Spleen (tissue), 11 donors: ENCODE measurements at regions not wholly inside any gene's neighbourhood (a gene's known extent, or its start where the extent isn't known, plus 50 kb on each side); places are given as distances from the start of the nearest gene placed in this dataset.

Experiments
- DNase-seq: peaks from one replicate; pipeline ENCODE4 v3.0.0-alpha.2; 2020
- H3K27ac ChIP-seq, 8 donors: fragments of 200-600 bp; sonication (generic) in 7 of 8; 1 replicate in 4 of 8; 2 replicates in 4 of 8; pipeline versions ENCODE4 v1.5.0 to v1.8.0; 2016 to 2021; ENCODE audit warnings: inconsistent platforms in 4 of 8, mild to moderate bottlenecking in 4 of 8, moderate library complexity in 1 of 8
- H3K27me3 ChIP-seq, 7 donors: fragments of 200-600 bp; sonication (generic) in 6 of 7; replicated peaks in 1 of 7; 1 replicate in 4 of 7; 2 replicates in 3 of 7; pipeline versions ENCODE4 v1.5.0 to v1.8.0; 2016 to 2021; ENCODE audit warnings: inconsistent platforms in 3 of 7, mild to moderate bottlenecking in 1 of 7
- H3K36me3 ChIP-seq, 6 donors: fragments of 200-600 bp; sonication (generic) in 5 of 6; 1 replicate in 4 of 6; 2 replicates in 2 of 6; pipeline versions ENCODE4 v1.5.0 to v1.8.0; 2016 to 2021; ENCODE audit warnings: inconsistent platforms in 2 of 6
- H3K4me1 ChIP-seq, 6 donors: fragments of 200-600 bp; sonication (generic) in 5 of 6; 1 replicate in 3 of 6; 2 replicates in 3 of 6; pipeline versions ENCODE4 v1.5.0 to v1.8.0; 2016 to 2021; ENCODE audit warnings: inconsistent platforms in 3 of 6
- H3K4me3 ChIP-seq, 8 donors: fragments of 200-600 bp; sonication (generic) in 7 of 8; 1 replicate in 4 of 8; 2 replicates in 4 of 8; pipeline versions ENCODE4 v1.5.0 to v1.8.0; 2016 to 2021; ENCODE audit warnings: inconsistent platforms in 4 of 8, mild to moderate bottlenecking in 4 of 8, moderate library complexity in 2 of 8
- H3K9me3 ChIP-seq, 8 donors: fragments of 200-600 bp; sonication (generic) in 7 of 8; 1 replicate in 4 of 8; 2 replicates in 4 of 8; pipeline versions ENCODE4 v1.5.0 to v1.8.0; 2016 to 2021; ENCODE audit warnings: inconsistent platforms in 4 of 8
- POLR2A ChIP-seq, 3 donors: fragments of 450-650 bp; IDR thresholded peaks; one replicate each; pipeline ENCODE4 v1.5.1; 2017; ENCODE audit warnings: antibody characterized with exemption in 3 of 3, mild to moderate bottlenecking in 1 of 3
- POLR2AphosphoS5 ChIP-seq, 3 donors: sonication (generic); formaldehyde crosslinking; IDR thresholded peaks; one replicate each; pipeline ENCODE4 v1.5.1; 2017; ENCODE audit warnings: antibody characterized with exemption in 3 of 3
- WGBS, 5 donors: extraction: QIAGEN DNeasy Blood & Tissue Kit in 3 of 5; methylation state at CpG; one replicate each; pipeline versions ENCODE4 v1.1.5 to v1.1.7; 2013 to 2018; 5-methylcytosine and 5-hydroxymethylcytosine counted together
- intact Hi-C: fragments of 100-400 bp; cut with DNase I; formaldehyde crosslinking; loops from one replicate; pipeline ENCODE4 v1.15.0; 2023; ENCODE audit warnings: low total_unique reads
- small RNA-seq, 4 donors: library from RNA; depleted of rRNA; stranded (forward); fragments of <200 nt; gene quantifications; one replicate each; pipeline ENCODE3, GENCODE V24; 2016
- TF ChIP-seq, protein P1 (sequence below), 11 experiments: fragments of 200-600 bp in 7 of 11; fragments of 450-650 bp in 4 of 11; sonication (generic) in 4 of 11; IDR thresholded peaks in 8 of 11; conservative IDR thresholded peaks in 3 of 11; 1 replicate in 7 of 11; 2 replicates in 4 of 11; pipeline versions ENCODE4 v1.4.0 to v1.8.0; 2016 to 2021; ENCODE audit warnings: antibody characterized with exemption in 11 of 11, inconsistent platforms in 4 of 11, mild to moderate bottlenecking in 1 of 11
- donor health status: healthy with polysubstance abuse.
- donor health status: DM: no; HTN: no; CAD: no; lungs with moderate emphysema.
- donor health status: DM: no; HTN: no; CAD: no.
- donor health status: Bipolar disorder and iron deficiency.
- donor health status: healthy.
- donor health status: DM: no; HTN: no; CAD: no.
- donor health status: DM: yes; HTN: yes; CAD: no.

DNA sequence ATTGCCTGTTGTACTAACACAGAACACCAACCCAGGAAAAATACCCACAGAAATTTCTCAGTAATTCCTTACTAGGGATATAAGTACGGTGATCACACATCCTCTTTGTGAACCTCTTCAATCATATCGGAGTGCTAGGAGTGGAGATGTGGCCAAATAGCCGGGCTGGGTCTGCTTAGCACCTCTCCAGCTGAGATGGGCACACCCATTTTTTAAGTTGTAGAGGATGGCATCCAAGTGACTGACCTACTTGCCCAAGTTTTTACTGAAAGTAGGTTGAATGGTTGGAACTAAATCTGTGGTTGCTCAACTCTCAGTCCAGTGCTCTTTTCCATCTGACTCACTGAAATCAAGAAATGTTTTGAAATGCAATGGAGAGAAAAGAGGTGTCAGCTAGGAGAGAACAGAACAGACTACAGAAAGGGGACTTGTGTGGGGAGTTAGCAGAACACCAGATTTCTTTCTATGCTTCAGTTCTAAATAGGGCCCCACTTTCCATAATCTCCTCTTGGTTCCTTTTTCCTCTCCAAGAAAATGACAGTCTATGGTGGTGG is 68.7 kb upstream of the FSHR start:
- H3K36me3 ChIP-seq: no peaks in the 10 kb centered on the region
- H3K9me3 ChIP-seq: no peaks in the 10 kb centered on the region
- H3K27ac ChIP-seq: no peak overlapping the region
- intact Hi-C loops: no loop called here
- no peaks in the 10 kb centered on the region for H3K27me3 ChIP-seq
- TF ChIP-seq, protein P1, sequence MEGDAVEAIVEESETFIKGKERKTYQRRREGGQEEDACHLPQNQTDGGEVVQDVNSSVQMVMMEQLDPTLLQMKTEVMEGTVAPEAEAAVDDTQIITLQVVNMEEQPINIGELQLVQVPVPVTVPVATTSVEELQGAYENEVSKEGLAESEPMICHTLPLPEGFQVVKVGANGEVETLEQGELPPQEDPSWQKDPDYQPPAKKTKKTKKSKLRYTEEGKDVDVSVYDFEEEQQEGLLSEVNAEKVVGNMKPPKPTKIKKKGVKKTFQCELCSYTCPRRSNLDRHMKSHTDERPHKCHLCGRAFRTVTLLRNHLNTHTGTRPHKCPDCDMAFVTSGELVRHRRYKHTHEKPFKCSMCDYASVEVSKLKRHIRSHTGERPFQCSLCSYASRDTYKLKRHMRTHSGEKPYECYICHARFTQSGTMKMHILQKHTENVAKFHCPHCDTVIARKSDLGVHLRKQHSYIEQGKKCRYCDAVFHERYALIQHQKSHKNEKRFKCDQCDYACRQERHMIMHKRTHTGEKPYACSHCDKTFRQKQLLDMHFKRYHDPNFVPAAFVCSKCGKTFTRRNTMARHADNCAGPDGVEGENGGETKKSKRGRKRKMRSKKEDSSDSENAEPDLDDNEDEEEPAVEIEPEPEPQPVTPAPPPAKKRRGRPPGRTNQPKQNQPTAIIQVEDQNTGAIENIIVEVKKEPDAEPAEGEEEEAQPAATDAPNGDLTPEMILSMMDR (IDR thresholded peaks at IDR 0.05 in 8 of 11, conservative IDR thresholded peaks at IDR 0.05 in 3 of 11): no peak
- no peak for TF ChIP-seq POLR2A (IDR thresholded peaks at IDR 0.05)
- TF ChIP-seq POLR2AphosphoS5 (IDR thresholded peaks at IDR 0.05): no peak
- H3K4me1 ChIP-seq: no peaks in the 10 kb centered on the region
- no peak overlapping the region for H3K4me3 ChIP-seq
- DNase-seq: no peak
- 49 to 90% (median 60%) methylated on average over 3 of the region's 3 CpGs for WGBS, 5 donors

DNA sequence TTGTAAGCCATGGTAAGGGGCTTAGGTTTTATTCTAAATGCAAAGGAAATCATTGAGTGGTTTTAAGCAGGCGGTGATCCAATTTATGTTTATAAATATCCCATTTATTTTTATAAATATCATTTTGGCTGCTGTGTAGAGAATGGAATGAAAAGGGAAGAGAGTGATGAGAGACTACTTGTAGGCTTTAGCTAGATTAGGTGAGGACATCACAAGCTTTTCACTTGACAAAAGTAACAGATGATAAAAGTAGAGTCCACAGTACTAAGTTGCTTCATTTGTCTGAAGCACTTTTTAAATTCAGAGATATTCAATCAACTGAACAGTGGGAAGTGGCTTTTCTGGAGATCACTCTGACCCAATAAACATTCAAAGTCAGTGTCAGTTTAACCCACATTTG is 65.4 kb upstream of the FSHR start:
- H3K36me3 ChIP-seq: no peaks in the 10 kb centered on the region
- H3K4me1 ChIP-seq: no peaks in the 10 kb centered on the region
- no peak overlapping the region for H3K27ac ChIP-seq
- intact Hi-C loops: no loop called here
- peaks cover 0 to 6% (median 0%) of the 10 kb centered on the region in 8 donors for H3K9me3 ChIP-seq
- WGBS, 5 donors: 80 to 90% (median 87%) methylated on average over 1 of the region's 1 CpG
- H3K4me3 ChIP-seq: no peak overlapping the region
- no peak for DNase-seq
- no peaks in the 10 kb centered on the region for H3K27me3 ChIP-seq
- TF ChIP-seq, protein P1 (IDR thresholded peaks at IDR 0.05 in 8 of 11, conservative IDR thresholded peaks at IDR 0.05 in 3 of 11): no peak
- TF ChIP-seq POLR2A (IDR thresholded peaks at IDR 0.05) (no peak), POLR2AphosphoS5 (IDR thresholded peaks at IDR 0.05) (no peak)

DNA sequence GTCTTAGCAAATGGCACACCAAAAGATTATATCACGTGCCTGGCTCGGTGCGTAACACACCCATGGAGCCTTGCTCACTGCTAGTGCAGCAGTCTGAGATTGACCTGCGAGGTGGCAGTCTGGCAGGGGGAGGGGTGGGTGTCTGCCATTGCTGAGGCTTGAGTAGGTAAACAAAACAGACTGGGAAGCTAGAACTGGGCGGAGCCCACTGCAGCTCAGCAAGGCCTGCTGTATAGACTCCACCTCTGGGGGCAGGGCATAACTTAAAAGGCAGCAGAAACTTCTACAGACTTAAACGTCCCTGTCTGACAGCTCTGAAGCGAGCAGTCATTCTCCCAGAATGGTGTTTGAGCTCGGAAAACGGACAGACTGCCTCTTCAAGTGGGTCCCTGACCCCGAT is 55.9 kb upstream of the FSHR start:
- no peak for DNase-seq
- Histone ChIP-seq H3K9me3 (peaks cover 0 to 4% (median 0%) of the 10 kb centered on the region in 8 donors), H3K27me3 (no peaks in the 10 kb centered on the region), H3K36me3 (no peaks in the 10 kb centered on the region), H3K4me1 (no peaks in the 10 kb centered on the region), H3K27ac (no peak overlapping the region), H3K4me3 (no peak overlapping the region)
- intact Hi-C loops: no loop called here
- TF ChIP-seq POLR2A (IDR thresholded peaks at IDR 0.05) (no peak), POLR2AphosphoS5 (IDR thresholded peaks at IDR 0.05) (no peak)
- TF ChIP-seq, protein P1 (IDR thresholded peaks at IDR 0.05 in 8 of 11, conservative IDR thresholded peaks at IDR 0.05 in 3 of 11): no peak
- WGBS, 5 donors: 42 to 84% (median 61%) methylated on average over 9 to 10 of the region's 10 CpGs

DNA sequence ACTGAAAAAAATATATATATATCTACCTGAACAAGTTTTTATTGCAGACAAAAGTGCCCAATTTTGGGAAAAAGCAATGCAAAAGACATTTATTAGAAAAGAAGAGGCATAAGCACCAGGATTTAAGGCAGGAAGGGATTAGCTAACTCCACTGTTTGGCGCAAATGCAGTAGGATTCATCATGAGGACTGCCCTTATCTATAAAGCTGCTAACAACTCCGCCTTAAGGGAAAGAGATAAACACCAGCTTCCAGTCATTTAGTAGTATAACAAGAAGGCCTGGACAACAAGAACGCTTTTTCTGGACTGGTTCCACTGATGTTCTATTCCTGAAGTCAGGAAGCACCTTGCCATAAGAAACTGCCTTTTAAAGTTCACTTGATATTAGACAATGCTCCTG is 52.9 kb upstream of the FSHR start:
- H3K4me1 ChIP-seq: no peaks in the 10 kb centered on the region
- H3K27ac ChIP-seq: no peak overlapping the region
- peaks cover 0 to 4% (median 0%) of the 10 kb centered on the region in 8 donors for H3K9me3 ChIP-seq
- 59 to 86% (median 79%) methylated on average over 3 of the region's 3 CpGs for WGBS, 5 donors
- no peak for DNase-seq
- intact Hi-C loops: no loop called here
- no peak overlapping the region for H3K4me3 ChIP-seq
- H3K27me3 ChIP-seq: no peaks in the 10 kb centered on the region
- no peak for TF ChIP-seq POLR2AphosphoS5 (IDR thresholded peaks at IDR 0.05)
- no peak for TF ChIP-seq POLR2A (IDR thresholded peaks at IDR 0.05)
- TF ChIP-seq, protein P1 (IDR thresholded peaks at IDR 0.05 in 8 of 11, conservative IDR thresholded peaks at IDR 0.05 in 3 of 11): no peak
- H3K36me3 ChIP-seq: no peaks in the 10 kb centered on the region

Small RNA genes in the stretch of these regions (small RNA-seq; reads per million reads assigned to genes)
- 0 reads per million in 4 donors for gene RNU6-439P
